Progenitor cell of endocrine pancreas (in vitro differentiated cells): ENCODE measurements at regions not wholly inside any gene's neighbourhood (a gene's known extent, or its start where the extent isn't known, plus 50 kb on each side); places are given as distances from the start of the nearest gene placed in this dataset.
"Not testable (repeated sequence)": the region's sequence is repeated elsewhere in the genome, so short reads cannot be mapped to it uniquely, and the experiment has no call there.

Source experiments
- DNase-seq: peaks from one replicate; pipeline ENCODE4 v3.0.0; 2021; ENCODE audit warnings: low spot score; ENCODE audit not compliant: unreplicated experiment
- H3K27ac Mint-ChIP-seq: 2 replicates; pipeline ENCODE4 v1.8.0; 2021; ENCODE audit warnings: mild to moderate bottlenecking, moderate library complexity, mixed read lengths
- H3K27me3 Mint-ChIP-seq: 2 replicates; pipeline ENCODE4 v1.8.0; 2021; ENCODE audit warnings: mixed read lengths
- H3K36me3 Mint-ChIP-seq: 2 replicates; pipeline ENCODE4 v1.8.0; 2022; ENCODE audit warnings: mixed read lengths; ENCODE audit not compliant: insufficient read depth
- H3K4me1 Mint-ChIP-seq: 2 replicates; pipeline ENCODE4 v1.8.0; 2021; ENCODE audit warnings: low read depth, mixed read lengths
- H3K4me3 Mint-ChIP-seq: 2 replicates; pipeline ENCODE4 v1.8.0; 2021; ENCODE audit warnings: low read depth, mild to moderate bottlenecking, moderate library complexity, mixed read lengths
- H3K9me3 Mint-ChIP-seq: 2 replicates; pipeline ENCODE4 v1.8.0; 2021; ENCODE audit warnings: low read depth, mixed read lengths
- TF ChIP-seq, protein P1 (sequence below): fragments of 200-600 bp; sonication (generic); IDR thresholded peaks from one replicate; pipeline ENCODE4 v1.5.0; 2021; ENCODE audit warnings: antibody characterized with exemption, mild to moderate bottlenecking; ENCODE audit not compliant: unreplicated experiment

DNA sequence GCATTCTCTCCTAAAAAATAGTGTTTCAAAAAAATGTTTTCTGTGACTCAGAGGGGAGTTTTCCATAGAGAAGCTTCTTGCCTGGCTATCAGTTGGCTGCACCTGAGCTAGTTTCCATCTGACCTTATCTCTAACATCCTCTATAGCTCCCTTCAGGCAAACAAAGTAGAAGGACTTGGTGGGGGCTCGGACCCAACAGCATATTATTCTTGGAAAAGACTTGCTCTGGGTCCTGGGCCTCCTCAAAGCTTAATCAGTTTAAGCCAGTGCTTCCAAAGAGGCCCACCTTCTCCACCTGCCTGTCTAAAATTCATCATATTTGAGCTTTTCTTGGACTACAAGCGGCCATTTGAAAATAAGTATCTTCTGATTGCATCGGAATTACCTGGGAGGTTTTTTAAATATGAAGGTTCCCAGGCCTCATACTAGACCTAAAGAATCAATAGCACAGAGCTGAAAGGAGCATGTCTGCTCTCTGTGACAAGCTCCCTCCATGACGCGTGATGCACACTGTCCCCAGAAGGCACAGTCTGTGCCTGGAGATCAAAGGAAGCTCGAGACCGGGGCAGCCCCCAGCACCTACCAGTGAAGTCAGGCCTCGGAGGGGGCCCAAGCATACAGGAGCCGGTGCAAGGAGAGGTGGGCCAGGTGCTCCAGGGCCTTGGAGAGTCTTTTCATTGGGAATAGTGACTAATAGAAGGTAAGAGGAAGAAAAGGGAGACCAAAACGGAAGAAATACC lies 80.6 kb upstream of the HIVEP1 start:
- Mint-ChIP-seq H3K4me3 (no peak overlapping the region), H3K27me3 (peaks cover 1% of the 10 kb centered on the region), H3K9me3 (peaks cover 7% of the 10 kb centered on the region), H3K4me1 (no peaks in the 10 kb centered on the region), H3K27ac (no peak overlapping the region), H3K36me3 (no peaks in the 10 kb centered on the region)
- no peak for DNase-seq
- TF ChIP-seq, protein P1, sequence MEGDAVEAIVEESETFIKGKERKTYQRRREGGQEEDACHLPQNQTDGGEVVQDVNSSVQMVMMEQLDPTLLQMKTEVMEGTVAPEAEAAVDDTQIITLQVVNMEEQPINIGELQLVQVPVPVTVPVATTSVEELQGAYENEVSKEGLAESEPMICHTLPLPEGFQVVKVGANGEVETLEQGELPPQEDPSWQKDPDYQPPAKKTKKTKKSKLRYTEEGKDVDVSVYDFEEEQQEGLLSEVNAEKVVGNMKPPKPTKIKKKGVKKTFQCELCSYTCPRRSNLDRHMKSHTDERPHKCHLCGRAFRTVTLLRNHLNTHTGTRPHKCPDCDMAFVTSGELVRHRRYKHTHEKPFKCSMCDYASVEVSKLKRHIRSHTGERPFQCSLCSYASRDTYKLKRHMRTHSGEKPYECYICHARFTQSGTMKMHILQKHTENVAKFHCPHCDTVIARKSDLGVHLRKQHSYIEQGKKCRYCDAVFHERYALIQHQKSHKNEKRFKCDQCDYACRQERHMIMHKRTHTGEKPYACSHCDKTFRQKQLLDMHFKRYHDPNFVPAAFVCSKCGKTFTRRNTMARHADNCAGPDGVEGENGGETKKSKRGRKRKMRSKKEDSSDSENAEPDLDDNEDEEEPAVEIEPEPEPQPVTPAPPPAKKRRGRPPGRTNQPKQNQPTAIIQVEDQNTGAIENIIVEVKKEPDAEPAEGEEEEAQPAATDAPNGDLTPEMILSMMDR: no peak

DNA sequence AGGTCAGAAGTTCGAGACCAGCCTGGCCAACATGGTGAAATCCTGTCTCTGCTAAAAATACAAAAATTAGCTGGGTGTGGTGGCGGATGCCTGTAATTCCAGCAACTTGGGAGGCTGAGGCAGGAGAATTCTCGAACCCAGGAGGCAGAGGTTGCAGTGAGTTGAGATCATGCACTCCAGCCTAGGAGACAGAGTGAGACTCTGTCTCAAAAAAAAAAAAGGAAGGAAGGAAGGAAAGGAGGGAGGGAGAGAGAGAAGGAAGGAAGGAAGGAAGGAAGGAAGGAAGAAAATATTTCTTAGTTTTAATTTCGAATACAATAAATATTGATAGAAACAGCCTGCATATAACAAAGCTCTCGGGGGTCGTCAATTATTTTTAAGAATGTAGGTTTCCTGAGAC lies 81.3 kb upstream of the HIVEP1 start:
- not testable (repeated sequence) for DNase-seq, H3K9me3 Mint-ChIP-seq, H3K27ac Mint-ChIP-seq, H3K4me1 Mint-ChIP-seq, H3K4me3 Mint-ChIP-seq, H3K27me3 Mint-ChIP-seq, H3K36me3 Mint-ChIP-seq

DNA sequence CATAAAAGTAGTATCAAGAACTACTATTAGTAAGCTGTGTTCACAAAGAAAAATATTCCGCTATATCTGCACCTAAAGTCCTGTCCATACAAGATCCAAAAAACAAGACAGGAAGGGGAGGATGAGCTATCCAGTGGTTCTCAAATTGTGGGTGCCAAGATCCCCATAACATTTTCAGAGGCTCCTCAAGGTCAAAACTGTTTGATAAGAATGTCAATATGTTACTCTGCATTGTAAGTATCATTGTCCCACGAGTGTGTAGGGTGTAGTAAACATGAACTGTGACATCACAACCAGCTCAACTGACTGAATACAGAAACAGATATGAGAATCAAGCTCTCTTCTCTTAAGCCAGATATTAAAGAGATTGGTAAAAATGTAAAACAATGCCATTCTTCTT lies 81.9 kb upstream of the HIVEP1 start:
- TF ChIP-seq, protein P1: no peak
- no peak overlapping the region for H3K27ac Mint-ChIP-seq
- H3K36me3 Mint-ChIP-seq: no peaks in the 10 kb centered on the region
- peaks cover 3% of the 10 kb centered on the region for H3K27me3 Mint-ChIP-seq
- no peak for DNase-seq
- no peak overlapping the region for H3K4me3 Mint-ChIP-seq
- H3K9me3 Mint-ChIP-seq: peaks cover 6% of the 10 kb centered on the region
- no peaks in the 10 kb centered on the region for H3K4me1 Mint-ChIP-seq

DNA sequence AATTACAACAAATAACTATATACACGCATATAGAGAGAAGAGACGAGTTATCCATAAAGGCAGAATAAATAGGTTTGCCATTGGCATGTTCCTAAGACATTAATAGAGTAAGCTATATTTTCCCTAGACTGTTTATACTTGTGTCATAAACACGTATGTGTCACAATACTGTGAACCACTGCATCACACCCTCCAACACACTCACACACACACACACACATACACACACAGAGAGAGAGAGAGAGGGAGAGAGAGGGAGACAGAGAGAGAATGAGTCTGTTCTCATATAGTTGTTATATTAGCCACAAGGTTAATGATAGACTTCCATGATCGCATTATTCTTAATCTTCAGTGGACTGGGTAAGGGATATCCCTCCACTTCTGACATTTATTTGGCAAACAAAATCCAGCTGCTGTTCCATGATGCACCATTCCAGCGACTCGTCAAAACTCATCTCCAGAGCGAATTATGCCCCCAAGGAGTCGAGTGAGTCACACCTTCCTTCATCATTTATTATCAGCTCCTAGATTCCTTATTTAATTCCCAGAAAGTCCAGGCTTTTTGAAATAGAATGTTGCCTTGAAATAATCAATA lies 82.8 kb upstream of the HIVEP1 start:
- Mint-ChIP-seq H3K27ac (no peak overlapping the region), H3K27me3 (peaks cover 3% of the 10 kb centered on the region), H3K36me3 (no peaks in the 10 kb centered on the region), H3K4me1 (no peaks in the 10 kb centered on the region), H3K9me3 (peaks cover 4% of the 10 kb centered on the region), H3K4me3 (no peak overlapping the region)
- no peak for DNase-seq
- TF ChIP-seq, protein P1: no peak

DNA sequence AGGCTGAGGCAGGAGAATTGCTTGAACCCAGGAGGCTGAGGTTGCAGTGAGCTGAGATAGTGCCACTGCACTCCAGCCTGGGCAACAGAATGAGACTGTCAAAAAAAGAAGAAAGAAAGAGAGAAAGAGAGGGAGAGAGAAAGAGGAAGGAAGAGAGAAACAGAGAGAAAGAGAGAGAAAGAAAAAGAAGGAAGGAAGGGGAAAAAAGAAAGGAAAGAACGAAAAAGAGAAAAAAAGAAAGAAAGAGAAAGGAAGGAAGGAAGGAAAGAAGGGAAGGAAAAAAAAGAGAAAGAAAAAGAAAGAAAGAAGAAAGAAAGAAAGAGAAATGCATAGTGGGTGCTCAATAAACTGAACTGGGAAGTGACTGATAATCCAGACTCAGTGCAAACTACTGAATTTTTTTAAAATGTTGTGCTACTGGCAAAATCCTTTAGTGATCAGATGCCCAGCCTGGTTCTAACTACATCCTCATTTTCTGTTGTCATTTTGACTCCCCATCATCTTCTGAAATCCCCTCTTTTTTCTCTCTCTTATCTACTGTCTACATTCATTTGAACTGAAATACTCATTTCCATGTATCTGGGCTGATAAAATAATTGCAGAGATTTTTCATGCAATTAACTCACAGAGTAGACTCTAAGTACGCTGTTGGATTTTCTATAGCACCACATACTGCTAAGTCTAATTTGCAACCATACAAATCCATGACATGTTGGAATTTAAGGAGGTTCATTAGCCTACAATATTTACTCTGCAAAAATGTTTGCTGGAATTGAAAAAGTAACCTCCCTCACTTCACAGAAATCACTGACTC lies 85.3 kb upstream of the HIVEP1 start:
- Mint-ChIP-seq H3K27ac (peak overlapping the region; percentile 24), H3K4me1 (no peaks in the 10 kb centered on the region)

More for the DNA sequence above, 85.3 kb upstream of the HIVEP1 start:
- TF ChIP-seq, protein P1: no peak
- DNase-seq: no peak
- Mint-ChIP-seq H3K27me3 (peaks cover 3% of the 10 kb centered on the region), H3K36me3 (no peaks in the 10 kb centered on the region), H3K4me3 (no peak overlapping the region), H3K9me3 (no peaks in the 10 kb centered on the region)
